Tibial nerve (tissue), 4 donors: ENCODE measurements at regions not wholly inside any gene's neighbourhood (a gene's known extent, or its start where the extent isn't known, plus 50 kb on each side); places are given as distances from the start of the nearest gene placed in this dataset.

Experiments used
- CTCF ChIP-seq, 5 experiments: fragments of 200-600 bp in 3 of 5; fragments of 450-650 bp in 2 of 5; sonication (generic) in 3 of 5; IDR thresholded peaks; one replicate each; pipeline ENCODE4 v1.5.1; 2016 to 2019; ENCODE audit warnings: antibody characterized with exemption in 5 of 5, mild to moderate bottlenecking in 3 of 5, moderate library complexity in 2 of 5
- EP300 ChIP-seq, 2 donors: sonication (generic); formaldehyde crosslinking; IDR thresholded peaks; one replicate each; pipeline ENCODE4 v1.6.1; 2017; ENCODE audit warnings: antibody characterized with exemption in 2 of 2, mild to moderate bottlenecking in 1 of 2

GRCh38 chr4:4753643-4754042, 105.8 kb upstream of the MSX1 start:
- TF ChIP-seq CTCF (IDR thresholded peaks at IDR 0.05) (no peak), EP300 (IDR thresholded peaks at IDR 0.05) (no peak)
